ENCODE measurements at regions not wholly inside any gene's neighbourhood (a gene's known extent, or its start where the extent isn't known, plus 50 kb on each side); places are given as distances from the start of the nearest gene placed in this dataset.

- Histone ChIP-seq H3K79me2 (ENCODE audit: control insufficient read depth, insufficient read depth, low read length) (no peaks in the 10 kb centered on the region), H3K36me3 (ENCODE audit: control insufficient read depth in 2 of 2, insufficient read depth in 2 of 2, low read length in 1 of 2) (no peaks in the 10 kb centered on the region), H2AFZ (ENCODE audit: control insufficient read depth, low read depth, low read length) (no peak overlapping the region), H3K9ac (ENCODE audit: control insufficient read depth, insufficient read depth, low read length) (no peak overlapping the region), H3K27me3 (replicated peaks in 1 of 2; ENCODE audit: control insufficient read depth in 2 of 2, insufficient read depth in 2 of 2, low read length in 1 of 2) (no peaks in the 10 kb centered on the region), H3K9me3 (replicated peaks; ENCODE audit: control insufficient read depth, insufficient read depth, low read length) (no peaks in the 10 kb centered on the region), H3K27ac (ENCODE audit: control insufficient read depth, insufficient read depth) (no peak overlapping the region), H3K4me1 (ENCODE audit: control insufficient read depth, insufficient read depth, low read length) (no peaks in the 10 kb centered on the region), H3K4me3 (no peak overlapping the region), H3K4me2 (ENCODE audit: control insufficient read depth, insufficient read depth) (no peak overlapping the region), H4K20me1 (ENCODE audit: control insufficient read depth, insufficient read depth) (no peaks in the 10 kb centered on the region)
- TF ChIP-seq PRDM15 (CRISPR knock-in tag; IDR thresholded peaks at IDR 0.05), result no peak
- TF ChIP-seq MTA2 (IDR thresholded peaks at IDR 0.05; ENCODE audit: low read depth), result no peak
- TF ChIP-seq CREM (IDR thresholded peaks at IDR 0.05; ENCODE audit: low read depth), result no peak
- TF ChIP-seq ZNF24 (IDR thresholded peaks at IDR 0.05), result no peak
- TF ChIP-seq STAT3 (IDR thresholded peaks at IDR 0.05; ENCODE audit: low read depth, low read length), result no peak
- TF ChIP-seq SUPT20H (IDR thresholded peaks at IDR 0.05; ENCODE audit: borderline replicate concordance, control insufficient read depth, low read depth, low read length), result no peak
- no peak for TF ChIP-seq MTA3 (IDR thresholded peaks at IDR 0.05; ENCODE audit: borderline replicate concordance, low read length)
- no peak for TF ChIP-seq EGR1 (IDR thresholded peaks at IDR 0.05; ENCODE audit: borderline replicate concordance in 1 of 2, low read depth in 2 of 2, low read length in 2 of 2)
- no peak for TF ChIP-seq SMC3 (IDR thresholded peaks at IDR 0.05; ENCODE audit: borderline replicate concordance, low read length)
- TF ChIP-seq ASH2L (IDR thresholded peaks at IDR 0.05; ENCODE audit: borderline replicate concordance, low read depth), result no peak
- no peak for TF ChIP-seq NFYB (IDR thresholded peaks at IDR 0.05; ENCODE audit: insufficient read depth, low read depth, low read length)
- intact Hi-C loops (cut with micrococcal nuclease; ENCODE audit: unreplicated experiment), result no loop called here
- ChIA-PET CTCF (no interaction called here), RAD21 (ENCODE audit: unreplicated experiment) (no interaction called here), POLR2A (no interaction called here), SMC1A (ENCODE audit: uncharacterized antibody, unreplicated experiment) (no interaction called here)
- DNase-seq (ENCODE audit: low read depth, low spot score) (no peak), ATAC-seq (no peak), FAIRE-seq (no peak)
- WGBS (ENCODE audit: insufficient coverage, insufficient replicate concordance, low lambda C conversion rate, missing lambda C conversion rate), result 19% methylated on average over 2 of the region's 2 CpGs
- in situ Hi-C loops (cut with MboI), result no loop called here
- no TSS peak for BruUV-seq (replicated peaks)
Measured at GRCh38 chr3:99242271-99242670, 340.8 kb upstream of the DCBLD2 start.
